HG02943 (cell line): ENCODE measurements at regions not wholly inside any gene's neighbourhood (a gene's known extent, or its start where the extent isn't known, plus 50 kb on each side); places are given as distances from the start of the nearest gene placed in this dataset.
"Not testable (repeated sequence)": the region's sequence is repeated elsewhere in the genome, so short reads cannot be mapped to it uniquely, and the experiment has no call there.

Experiments
- ATAC-seq: cut with Tn5 transposase; IDR thresholded peaks from one replicate; pipeline ENCODE4 v1.9.1; 2021; ENCODE audit warnings: mild to moderate bottlenecking, low read depth, moderate library complexity; ENCODE audit not compliant: unreplicated experiment

DNA sequence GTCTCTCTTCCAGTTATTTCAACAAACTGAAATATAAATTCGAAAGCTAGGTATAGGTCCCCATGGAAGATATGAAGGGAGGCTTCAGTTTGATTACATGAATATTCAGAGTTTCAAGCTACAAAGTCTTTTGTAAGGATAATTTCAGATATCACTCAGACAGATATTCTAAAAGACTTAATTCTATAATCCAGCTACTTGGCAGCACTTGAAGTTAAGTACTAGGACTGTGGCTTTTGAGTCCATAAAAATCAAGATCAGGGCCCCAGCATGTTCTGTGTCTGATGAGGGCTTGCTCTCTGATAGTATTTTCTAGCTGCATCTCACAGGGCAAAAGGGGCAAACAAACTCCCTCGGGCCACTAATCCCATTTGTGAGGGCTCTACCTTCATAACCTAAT, 160.6 kb upstream of the IRS2 start:
- no peak for ATAC-seq

DNA sequence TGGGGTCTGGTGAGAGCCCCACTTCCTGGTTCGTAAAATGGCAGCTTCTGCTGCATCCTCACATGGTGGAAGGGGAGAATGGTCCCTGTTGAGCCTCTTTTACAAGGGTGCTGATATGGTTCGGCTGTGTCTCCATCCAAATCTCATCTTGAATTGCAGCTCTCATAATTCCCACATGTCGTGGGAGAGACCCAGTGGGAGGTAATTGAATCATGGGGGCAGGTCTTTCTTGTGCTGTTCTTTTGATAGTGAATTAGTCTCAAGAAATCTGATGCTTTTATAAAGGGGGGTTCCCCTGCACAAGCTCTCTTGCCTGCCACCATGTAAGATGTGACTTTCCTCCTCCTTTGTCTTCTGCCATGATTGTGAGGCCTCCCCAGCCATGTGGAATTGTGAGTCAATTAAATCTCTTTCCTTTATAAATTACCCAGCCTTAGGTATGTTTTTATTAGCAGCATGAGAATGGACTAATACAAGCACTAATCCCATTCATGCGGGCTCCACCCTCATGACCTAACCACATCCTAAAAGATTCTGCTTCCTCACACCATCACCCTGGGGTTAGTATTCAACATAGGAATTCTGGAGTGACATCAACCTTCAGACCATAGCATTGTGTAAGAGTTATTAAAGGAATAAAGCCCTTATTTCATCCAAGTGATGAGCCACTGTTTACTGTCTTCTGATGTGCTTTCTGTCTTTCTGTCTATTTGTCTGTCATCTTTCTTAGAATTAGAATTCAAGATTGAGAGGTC, 159.0 kb upstream of the IRS2 start:
- no peak for ATAC-seq

DNA sequence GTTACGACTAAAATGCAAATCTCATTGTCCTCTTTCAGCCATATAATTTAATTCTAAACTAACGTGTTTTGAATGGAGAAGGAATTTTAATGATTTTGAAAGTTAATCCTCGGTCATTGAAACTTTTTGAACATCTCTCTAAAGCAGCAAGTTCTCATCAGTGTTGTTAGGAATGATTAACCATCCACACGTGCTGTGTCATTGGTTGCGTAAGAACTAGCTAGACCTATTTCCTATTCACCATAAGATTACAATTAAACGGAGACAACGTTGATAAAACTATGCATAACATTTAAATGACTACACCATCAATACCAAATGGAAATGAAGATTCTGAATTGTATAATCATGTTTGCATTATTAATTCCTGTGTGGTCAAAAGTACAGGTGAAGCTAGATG, 155.6 kb upstream of the IRS2 start:
- ATAC-seq, result no peak

DNA sequence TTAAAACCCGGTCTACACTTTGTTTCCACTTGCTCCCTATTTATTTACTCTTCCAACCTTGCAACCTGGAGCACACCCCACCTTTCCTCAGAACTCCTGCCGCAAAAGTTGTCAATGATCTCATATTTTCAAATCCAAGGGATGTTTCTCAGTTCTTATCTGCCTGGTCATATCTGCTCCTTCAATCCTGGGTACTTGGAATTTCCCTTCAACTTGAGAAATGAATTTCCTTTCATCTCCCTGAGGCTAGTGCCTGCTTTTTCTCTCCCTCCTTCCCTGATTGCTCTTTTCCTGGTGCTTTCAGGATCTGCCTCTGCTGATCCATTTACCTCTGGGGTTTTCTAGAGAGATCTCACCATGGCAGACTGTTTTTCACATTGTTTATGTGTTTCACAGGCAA, 154.8 kb upstream of the IRS2 start:
- ATAC-seq, result no peak

DNA sequence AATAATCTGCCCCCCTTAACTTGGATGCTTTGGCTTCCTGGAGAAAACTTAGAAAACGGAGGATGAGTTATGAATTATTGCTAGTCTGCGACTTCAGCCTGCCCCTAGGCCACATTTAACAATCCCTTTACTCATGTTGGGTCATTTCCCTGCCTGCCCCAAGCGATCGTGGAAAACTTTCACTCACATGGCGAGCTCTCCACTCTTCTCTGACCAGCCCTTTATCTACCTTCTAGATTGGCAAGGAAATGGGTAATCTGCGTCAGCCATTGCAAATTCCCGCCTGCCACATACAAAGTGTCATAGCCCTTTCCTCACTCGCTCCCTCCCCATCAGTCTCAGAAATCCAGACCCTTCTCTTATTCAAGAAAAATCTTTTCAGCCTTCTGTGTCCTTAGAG, 154.3 kb upstream of the IRS2 start:
- no peak for ATAC-seq

DNA sequence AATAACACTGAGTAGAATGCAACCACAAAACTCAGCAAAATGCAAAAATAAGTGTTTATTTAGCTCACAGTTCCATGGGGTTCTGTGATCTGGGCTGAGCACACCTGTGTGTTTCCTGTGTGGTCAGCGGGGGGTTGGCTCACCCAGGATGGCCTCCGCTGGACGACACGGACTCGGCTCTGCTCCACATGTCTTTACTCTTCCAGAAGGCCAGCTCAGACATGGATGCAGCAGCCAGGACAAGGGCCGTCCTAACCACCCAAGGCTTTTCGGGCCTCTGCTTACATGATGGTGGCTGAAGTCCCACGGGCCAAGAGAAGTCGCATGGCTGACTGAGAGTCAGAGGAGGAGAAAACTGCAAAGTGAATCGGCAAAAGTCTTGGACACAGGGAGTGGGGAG, 153.5 kb upstream of the IRS2 start:
- no peak for ATAC-seq

DNA sequence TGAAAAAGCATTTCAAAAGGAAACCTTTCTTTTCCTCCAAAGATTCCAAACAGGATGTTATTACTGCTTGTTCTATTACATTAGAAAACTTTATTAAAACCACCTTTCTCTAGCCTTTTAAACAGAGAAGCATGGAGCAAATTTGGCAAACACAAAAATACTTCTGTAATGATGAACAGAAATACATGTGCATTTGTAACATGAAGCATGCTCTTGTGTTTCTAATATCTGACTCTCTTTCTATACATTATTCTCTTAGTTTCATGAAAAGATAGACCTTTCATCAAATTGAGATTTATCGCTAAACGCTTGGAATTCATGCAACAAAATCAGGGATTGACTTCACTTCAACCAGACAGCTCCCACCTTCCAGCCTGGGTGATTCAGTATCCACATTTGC, 152.8 kb upstream of the IRS2 start:
- no peak for ATAC-seq

DNA sequence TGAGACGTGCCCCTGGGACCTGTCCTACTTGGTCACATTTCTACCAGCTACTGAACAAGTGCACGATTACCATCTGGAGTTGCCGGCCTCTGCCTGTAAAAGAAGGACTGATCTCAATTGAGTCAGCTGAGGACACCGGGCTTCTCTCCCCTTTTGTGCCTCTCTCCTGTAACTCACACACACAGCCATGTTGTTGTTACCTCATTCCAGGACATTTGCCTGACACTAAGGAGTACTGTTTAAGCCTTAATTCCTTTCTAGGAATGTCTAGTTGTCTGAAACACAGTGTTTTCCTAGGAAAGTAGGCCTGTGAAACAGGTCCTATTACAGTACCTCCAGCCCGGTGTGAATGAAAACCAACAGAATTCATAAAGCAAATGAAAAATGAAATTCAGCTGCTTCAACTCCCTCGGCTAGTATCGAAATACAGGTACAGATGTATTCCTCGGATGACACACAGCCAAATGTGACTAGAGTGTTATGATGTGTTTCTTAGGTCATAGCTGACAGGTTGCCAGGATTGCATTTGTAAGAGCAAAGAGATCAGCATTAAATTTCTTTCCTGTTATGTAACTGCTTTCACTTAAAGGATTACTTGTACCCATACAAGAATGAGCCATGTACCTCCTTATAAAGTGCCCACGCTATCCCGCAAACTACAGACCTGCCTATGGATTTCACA, 152.0 kb upstream of the IRS2 start:
- no peak for ATAC-seq

DNA sequence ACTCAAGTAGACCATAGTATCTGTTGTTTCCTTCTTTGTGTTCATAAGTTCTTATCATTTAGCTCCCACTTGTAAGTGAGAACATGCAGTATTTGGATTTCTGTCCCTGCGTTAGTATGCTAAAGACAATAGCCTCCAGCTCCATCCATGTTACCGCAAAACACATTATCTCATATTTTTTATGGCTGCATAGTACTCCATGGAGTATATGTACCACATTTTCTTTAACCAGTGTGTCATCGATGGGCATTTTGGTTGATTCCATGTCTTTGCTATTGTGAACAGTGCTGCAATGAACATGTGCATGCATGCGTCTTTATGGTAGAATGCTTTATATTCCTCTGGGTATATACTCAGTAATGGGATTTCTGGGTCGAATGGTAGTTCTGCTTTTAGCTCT, 148.1 kb upstream of the IRS2 start:
- ATAC-seq, result not testable (repeated sequence)

DNA sequence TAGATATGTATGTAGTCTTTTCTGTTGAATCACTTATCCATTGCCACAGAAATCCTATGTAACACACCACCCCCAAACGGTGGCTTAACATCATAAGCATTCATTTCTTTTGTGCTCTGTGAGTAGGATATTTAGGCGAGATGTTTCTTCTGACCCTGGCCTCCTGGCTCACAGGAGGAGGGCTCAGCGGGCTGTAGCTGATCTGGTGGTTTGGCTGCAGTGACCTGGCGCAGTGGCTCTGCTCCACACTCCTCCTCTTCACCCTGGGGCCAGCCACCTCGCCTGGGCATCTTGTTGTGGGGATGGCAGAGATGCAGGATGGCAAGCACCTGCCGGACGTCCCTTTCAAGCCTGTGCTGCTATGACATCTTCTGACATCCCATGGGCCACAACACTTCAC, 147.1 kb upstream of the IRS2 start:
- ATAC-seq, result no peak

DNA sequence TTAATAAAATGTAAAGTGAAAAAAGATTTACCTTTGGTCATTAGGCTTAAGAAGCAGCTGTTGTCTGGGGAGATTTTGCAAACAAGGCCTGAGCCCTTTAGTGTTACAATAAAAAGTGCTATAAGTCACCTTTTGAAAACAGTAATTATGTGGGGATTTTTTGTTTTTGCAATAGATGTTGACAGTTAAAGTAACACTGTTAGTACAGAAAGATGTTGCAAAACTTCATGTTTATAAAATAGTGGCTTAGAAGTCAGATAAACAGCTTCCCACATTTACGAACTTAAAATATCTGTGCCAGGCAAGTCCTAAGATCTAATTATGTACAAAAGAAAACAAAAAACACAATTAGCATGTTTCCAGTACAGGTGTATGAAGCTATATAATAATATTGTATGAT, 138.0 kb upstream of the IRS2 start:
- ATAC-seq, result no peak

DNA sequence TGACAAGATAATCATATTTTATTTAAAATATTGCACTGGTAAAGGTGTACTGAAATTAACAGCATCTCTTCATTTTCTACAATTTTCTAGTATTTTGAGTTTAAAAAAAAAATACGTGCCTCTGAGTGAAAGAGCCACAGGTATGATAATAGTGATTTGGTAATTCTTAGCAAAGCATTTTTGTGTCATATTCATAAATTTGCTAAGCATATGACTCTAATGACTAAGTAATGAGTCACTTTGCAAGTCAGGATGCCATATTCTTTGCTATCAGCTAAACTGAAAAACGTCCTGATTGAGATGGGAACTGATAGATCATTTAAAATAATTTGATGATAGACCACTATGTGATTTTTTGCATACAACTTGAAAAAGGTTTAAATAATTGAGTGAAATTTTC, 136.1 kb upstream of the IRS2 start:
- no peak for ATAC-seq

DNA sequence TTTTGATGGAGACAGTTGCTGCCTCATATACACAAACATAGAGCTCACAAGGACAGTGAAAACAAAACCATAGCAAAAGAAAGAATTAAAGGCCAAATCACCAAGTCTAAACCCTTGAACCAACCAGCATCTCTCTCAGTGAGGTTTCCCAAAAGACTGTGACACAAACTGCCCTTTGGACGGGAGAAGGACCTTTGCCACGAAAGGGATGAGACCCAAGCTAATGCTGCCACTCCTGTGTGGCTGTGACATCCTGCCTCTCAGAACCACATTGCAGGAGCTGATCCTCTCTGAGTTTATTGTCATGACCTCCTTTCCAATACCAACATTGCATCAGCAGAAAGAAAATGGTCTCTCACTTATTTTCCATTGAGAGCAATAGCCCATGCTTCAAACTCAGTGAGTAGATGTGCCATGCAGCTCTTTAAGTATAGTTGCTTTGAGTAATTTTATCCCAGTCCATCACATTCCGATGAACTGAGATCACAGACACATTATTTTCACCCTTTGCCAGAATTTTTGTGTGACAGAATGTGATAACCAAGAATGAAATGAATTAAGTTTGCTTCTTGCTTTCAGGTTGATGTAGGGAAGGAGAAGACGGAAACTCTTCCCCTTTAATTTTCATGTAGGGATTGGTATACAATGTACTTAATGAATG, 133.5 kb upstream of the IRS2 start:
- no peak for ATAC-seq

DNA sequence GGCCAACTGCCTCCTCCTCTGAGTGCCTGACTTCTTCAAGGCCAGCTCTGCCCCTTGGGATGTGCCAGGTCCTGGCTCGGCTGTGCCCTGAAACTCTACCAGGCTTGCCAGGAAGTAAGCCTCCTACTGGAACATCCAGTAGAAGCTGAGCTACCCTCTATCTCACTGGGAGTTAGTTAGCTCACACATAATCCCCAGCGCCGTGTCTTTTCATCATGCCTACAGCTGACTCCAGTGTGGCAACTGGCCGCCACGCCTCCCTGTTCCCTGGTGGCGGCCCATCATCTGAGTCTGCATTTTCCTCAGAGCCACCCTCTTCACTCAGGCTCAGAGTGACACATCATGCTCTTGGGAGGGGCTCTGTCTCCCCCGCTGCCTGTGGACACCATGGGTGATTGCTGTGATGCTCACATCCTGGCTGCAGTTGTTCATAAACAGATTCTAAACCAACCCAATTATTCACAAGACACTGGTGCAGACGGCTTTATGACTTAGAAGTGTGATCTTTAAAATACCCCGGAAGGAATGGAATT, 131.9 kb upstream of the IRS2 start:
- ATAC-seq, result no peak

DNA sequence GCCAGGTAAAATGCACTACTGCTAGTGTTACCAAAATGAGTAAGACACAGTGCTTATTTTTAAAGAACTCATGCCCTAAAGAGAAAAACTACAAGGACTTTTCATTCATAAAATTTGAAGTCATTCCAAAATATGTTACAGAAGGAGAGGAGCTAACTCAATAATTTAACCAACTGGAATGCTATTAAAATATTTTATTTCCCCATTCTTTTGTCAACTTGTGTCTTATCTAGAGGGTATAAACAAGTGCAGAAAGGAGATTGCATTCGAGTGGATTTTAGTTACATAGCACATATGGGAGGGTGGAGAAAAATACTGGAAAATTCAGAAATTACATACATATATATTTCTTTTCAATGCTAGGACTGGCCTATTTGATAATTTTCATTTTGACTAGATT, 131.0 kb upstream of the IRS2 start:
- ATAC-seq, result no peak

DNA sequence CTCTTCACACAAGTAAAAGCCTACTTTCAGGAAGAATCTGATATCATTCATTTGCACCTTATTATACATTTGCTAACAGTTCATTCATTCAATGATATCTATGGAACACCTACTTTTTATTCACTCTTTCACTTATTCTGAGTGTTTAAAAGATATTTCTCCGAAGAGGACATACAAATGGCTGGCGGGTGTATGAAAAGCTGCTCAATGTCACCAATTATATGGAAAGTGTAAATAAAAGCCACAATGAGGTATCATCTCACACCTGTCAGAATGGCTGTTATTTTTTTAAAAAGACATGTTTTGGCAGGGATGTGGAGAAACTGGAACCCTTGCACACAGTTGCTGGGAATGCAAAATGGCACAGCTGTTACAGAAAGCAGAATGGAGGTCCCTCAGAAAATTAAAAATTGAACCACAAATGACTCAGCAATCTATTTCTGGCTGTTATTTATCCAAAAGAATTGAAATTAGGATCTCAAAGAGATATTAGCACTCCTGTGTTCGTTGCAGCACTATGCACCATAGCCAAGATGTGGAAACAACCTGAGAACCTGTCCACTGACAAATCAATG, 127.6 kb upstream of the IRS2 start:
- ATAC-seq, result no peak

DNA sequence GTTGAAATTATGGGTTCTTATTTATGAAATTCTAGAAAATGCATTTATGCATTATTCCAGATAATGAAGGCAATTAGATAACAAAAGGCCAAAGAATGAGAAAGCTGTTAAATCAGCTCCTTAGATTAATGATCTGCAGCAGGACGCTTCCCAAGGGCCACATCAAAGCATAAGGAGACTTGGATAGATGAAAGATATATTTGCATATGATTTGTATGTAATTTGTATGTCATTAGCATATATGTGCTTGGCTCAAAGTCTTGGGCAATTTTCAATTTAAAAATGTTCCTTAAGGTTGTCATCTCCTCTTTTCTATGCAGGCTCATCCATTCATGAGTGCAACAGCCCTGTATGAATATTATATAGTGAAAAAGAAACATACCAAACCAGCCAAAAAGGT, 126.8 kb upstream of the IRS2 start:
- no peak for ATAC-seq

DNA sequence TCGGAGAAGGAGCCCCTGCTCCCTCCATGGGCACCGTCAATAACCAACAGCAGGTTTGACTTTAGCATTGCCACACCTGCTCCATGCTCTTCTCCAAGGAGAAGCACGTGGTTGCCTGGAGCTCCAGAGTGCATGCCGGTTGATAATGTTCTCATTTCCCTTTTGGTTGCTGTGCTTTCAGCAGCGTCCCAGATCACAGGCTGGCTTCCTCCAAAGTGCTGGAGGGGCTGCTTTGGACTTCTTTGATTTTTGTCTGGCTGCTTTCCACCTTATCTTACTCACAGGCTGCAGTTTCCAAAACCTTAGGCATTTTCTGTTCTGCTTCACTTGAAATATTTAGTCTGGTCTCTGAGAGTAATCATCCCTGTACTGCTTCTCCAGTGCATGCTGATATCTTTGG, 123.8 kb upstream of the IRS2 start:
- ATAC-seq, result no peak

DNA sequence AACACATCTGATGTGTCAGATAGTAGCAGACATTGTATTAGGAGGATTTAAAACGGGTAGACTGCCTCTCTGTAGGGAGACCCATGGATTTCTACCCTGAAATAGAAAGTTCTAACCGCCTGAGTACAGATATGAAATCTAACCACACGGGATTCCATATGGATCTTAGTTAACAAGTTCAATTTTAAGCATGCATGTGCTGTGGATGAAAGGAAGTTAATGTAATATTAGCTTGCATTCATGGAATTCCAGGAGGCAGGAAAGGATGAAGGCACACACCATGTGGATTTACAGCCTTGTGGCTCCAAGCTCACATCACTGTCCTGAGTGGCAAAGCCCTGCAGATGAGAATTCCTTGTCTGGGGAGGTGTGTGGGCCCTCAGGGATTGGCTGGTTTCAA, 120.6 kb upstream of the IRS2 start:
- ATAC-seq, result no peak

DNA sequence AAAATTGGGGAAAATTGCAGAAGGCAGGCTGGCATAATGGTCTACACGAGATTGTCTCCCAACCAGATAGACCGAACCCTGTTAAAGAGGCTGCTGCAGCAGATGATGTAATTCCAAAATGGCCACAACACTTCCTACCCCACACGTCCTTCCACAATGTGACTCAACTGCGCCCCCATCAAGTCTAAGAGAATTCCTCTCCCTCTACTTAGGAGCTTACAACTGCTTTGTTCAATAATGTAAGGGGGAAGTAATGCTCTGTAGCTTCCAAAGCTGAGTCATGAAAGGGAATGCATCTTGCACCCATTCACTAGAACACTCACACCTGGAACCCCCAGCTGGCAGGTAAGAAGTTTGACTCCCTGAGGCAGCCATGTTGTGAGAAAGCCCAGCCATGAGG, 117.8 kb upstream of the IRS2 start:
- ATAC-seq, result no peak

DNA sequence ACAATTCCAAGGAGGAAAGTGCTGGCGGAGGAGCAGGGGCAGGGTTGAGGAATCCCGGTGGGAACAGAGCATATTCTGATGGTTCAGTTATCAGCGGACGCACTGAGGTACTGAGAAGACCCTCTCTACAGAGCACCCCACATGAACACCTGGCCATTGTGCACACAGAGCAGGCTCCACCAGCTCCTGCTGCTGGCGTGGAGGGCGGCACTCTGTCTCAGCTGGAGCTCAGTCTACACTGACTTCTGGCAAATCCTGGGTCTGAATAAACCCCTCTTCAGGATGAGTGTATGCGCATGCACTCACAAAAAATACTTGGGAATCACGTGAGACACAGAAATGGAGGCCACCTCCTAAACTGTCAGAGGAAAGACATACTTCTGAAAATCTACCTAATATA, 114.4 kb upstream of the IRS2 start:
- ATAC-seq, result no peak
